Heart right ventricle (tissue), 16 donors: ENCODE measurements at regions not wholly inside any gene's neighbourhood (a gene's known extent, or its start where the extent isn't known, plus 50 kb on each side); places are given as distances from the start of the nearest gene placed in this dataset.

ENCODE experiments used
- ATAC-seq, 8 donors: fragments of 200-7000 bp; cut with Tn5 transposase; one replicate each; pipeline ENCODE4 v1.9.1; 2020; ENCODE audit warnings: mild to moderate bottlenecking in 8 of 8, moderate library complexity in 8 of 8, moderate number of reproducible peaks in 1 of 8
- DNase-seq, 2 donors: peaks; one replicate each; pipeline ENCODE4 v3.0.0-alpha.2; 2020
- H3K27ac ChIP-seq, 10 donors: fragments of 200-600 bp; sonication (generic) in 2 of 10; one replicate each; pipeline versions ENCODE4 v1.5.0 to v1.8.0; 2020 to 2022; ENCODE audit warnings: mild to moderate bottlenecking in 3 of 10
- H3K27me3 ChIP-seq, 7 donors: fragments of 200-600 bp; one replicate each; pipeline ENCODE4 v1.8.0; 2021 to 2022; ENCODE audit warnings: mild to moderate bottlenecking in 2 of 7
- H3K36me3 ChIP-seq, 9 donors: fragments of 200-600 bp; sonication (generic) in 1 of 9; one replicate each; pipeline versions ENCODE4 v1.5.0 to v1.8.0; 2020 to 2022; ENCODE audit warnings: mild to moderate bottlenecking in 2 of 9
- H3K4me1 ChIP-seq, 9 donors: fragments of 200-600 bp; sonication (generic) in 1 of 9; one replicate each; pipeline versions ENCODE4 v1.5.0 to v1.8.0; 2020 to 2022; ENCODE audit warnings: mild to moderate bottlenecking in 4 of 9
- H3K4me3 ChIP-seq, 10 donors: fragments of 200-600 bp; sonication (generic) in 2 of 10; one replicate each; pipeline versions ENCODE4 v1.5.0 to v1.8.0; 2020 to 2022; ENCODE audit warnings: mild to moderate bottlenecking in 7 of 10, moderate library complexity in 2 of 10
- H3K9me3 ChIP-seq, 11 donors: fragments of 200-600 bp in 10 of 11; sonication (generic) in 2 of 11; one replicate each; pipeline versions ENCODE4 v1.5.0 to v1.8.0; 2013 to 2022; ENCODE audit warnings: mild to moderate bottlenecking in 2 of 11, control low read depth in 1 of 11, moderate library complexity in 1 of 11
- WGBS, 2 donors: extraction: QIAGEN DNeasy Blood & Tissue Kit; methylation state at CpG; one replicate each; pipeline ENCODE4 v1.1.7; 2013; ENCODE audit warnings: inconsistent platforms in 1 of 2; 5-methylcytosine and 5-hydroxymethylcytosine counted together
- intact Hi-C, 10 donors: fragments of 100-400 bp; cut with DNase I; formaldehyde crosslinking; loops; one replicate each; pipeline versions ENCODE4 v1.11.1 to v1.14.2; 2022
- TF ChIP-seq, protein P1 (sequence below), 9 donors: fragments of 200-600 bp; sonication (generic) in 2 of 9; IDR thresholded peaks; one replicate each; pipeline versions ENCODE4 v1.5.0 to v1.8.0; 2021 to 2022; ENCODE audit warnings: antibody characterized with exemption in 9 of 9, mild to moderate bottlenecking in 5 of 9, moderate library complexity in 1 of 9
- donor health status: Arrhythmogenic right ventricular cardiomyopathy.
- donor health status: ischemic (EF 13 %, LVEDD 7.1; RV severe dilation, severe dysfunction).
- donor health status: healthy with polysubstance abuse.
- donor health status: DM: no; HTN: yes; CAD: no.
- donor health status: DM: no; HTN: no; CAD: no.
- donor health status: ischemic (EF 25% LVEDD 6.9; RV normal size, moderate dysfunction).
- donor health status: ischemic (EF 25% LVEDD 5.7; RV mildly dilated, moderate dysfunction).
- donor health status: healthy.
- donor health status: DM: yes; HTN: yes; CAD: no.
- donor health status: Ischemic cardiomyopathy.
- donor health status: ischemic (EF 35%, LVEDD 5.7; RV mildly dilated, moderate dysfunction).
- donor health status: nonischemic (EF 11% LVEDD 7.7; RV severe dilation, severe dysfunction).
- donor health status: DM: yes; HTN: yes; CAD: no.
- donor health status: PGD.
- donor health status: ischemic (EF 29% LVEDD 5.4; RV normal size, mild dysfunction).
- donor health status: nonischemic (EF 23%, LVEDD 6.1; RV moderate dilation, normal function).

DNA sequence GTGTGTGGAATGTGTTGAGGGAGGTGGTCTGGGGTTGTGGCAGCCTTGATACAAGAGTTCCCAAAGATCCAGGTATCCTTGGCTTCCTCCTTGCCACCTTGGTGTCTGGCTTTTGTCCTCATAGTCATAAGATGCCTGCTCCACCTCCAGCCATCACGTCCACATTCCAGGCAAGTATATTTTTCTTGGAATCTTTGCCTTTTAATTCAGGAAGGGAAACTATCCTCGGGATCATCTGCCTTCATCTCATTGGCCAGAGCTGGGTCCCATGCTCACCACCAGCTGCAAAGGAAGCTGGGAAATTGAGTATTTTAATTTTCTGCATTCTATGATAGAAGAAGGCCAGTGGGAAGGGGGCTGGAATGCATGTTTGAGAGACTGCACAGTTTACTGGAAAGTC, 186.7 kb downstream of the C9orf50 start:
- peaks cover 0 to 5% (median 0%) of the 10 kb centered on the region in 11 donors for H3K9me3 ChIP-seq
- peaks cover 0 to 35% (median 0%) of the 10 kb centered on the region in 7 donors for H3K27me3 ChIP-seq
- TF ChIP-seq, protein P1, sequence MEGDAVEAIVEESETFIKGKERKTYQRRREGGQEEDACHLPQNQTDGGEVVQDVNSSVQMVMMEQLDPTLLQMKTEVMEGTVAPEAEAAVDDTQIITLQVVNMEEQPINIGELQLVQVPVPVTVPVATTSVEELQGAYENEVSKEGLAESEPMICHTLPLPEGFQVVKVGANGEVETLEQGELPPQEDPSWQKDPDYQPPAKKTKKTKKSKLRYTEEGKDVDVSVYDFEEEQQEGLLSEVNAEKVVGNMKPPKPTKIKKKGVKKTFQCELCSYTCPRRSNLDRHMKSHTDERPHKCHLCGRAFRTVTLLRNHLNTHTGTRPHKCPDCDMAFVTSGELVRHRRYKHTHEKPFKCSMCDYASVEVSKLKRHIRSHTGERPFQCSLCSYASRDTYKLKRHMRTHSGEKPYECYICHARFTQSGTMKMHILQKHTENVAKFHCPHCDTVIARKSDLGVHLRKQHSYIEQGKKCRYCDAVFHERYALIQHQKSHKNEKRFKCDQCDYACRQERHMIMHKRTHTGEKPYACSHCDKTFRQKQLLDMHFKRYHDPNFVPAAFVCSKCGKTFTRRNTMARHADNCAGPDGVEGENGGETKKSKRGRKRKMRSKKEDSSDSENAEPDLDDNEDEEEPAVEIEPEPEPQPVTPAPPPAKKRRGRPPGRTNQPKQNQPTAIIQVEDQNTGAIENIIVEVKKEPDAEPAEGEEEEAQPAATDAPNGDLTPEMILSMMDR (IDR thresholded peaks at IDR 0.05) = no peak
- ATAC-seq (no peak), DNase-seq (no peak)
- H3K27ac ChIP-seq = no peak overlapping the region
- 54 to 68% methylated on average over 2 of the region's 2 CpGs for WGBS, 2 donors
- H3K4me3 ChIP-seq = no peak overlapping the region
- intact Hi-C loops = no loop called here
- H3K4me1 ChIP-seq = peaks cover 5 to 36% (median 18%) of the 10 kb centered on the region in 9 donors
- H3K36me3 ChIP-seq = no peaks in the 10 kb centered on the region

DNA sequence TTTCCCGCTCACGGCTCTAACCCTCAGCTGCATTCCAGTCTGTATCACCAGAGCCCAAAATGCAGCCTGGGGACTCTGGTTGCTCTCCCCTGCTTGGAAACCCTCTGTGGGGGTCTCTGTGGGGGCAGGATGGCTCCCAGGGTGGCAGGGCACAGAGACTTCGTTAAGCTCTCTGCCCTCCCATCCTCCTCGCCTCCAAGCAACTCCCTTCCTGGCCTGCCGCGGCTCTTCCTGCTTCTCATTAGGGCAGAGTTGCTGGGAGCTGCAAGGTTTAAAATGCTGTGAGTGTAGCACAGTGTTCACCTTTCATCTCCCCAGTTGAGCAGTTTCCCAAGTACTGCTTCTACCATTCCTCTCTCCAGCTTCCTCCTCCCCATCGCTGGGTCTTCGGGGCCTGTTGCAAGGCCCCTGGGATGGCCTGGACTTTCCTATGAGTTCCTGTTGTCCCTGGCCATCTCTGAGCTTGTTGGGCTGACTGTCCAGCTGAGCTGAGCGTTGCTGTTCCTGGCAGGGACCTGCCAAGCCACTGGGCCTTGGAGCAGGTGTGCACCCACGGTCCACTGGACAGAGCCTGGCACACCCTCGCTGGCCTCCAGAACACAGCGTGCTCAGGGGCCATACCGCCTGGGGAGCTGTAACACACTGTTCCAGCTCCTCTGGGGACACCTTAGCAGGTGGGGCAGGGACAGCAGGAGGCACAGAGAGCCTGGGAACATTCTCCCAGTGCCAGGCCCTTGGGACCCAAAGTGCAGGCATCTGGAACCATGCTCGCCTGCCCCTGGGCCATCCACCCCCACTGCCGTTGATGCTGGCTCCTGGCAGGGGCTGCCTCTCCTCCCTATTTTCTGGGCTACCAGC, 188.4 kb downstream of the C9orf50 start:
- Histone ChIP-seq H3K27ac (peak overlapping the region in 2 of 10 donors; percentile 9 to 33), H3K4me3 (no peak overlapping the region), H3K27me3 (peaks cover 0 to 19% (median 0%) of the 10 kb centered on the region in 7 donors), H3K9me3 (peaks cover 0 to 3% (median 0%) of the 10 kb centered on the region in 11 donors), H3K4me1 (peaks cover 0 to 23% (median 10%) of the 10 kb centered on the region in 9 donors), H3K36me3 (no peaks in the 10 kb centered on the region)
- TF ChIP-seq, protein P1 (IDR thresholded peaks at IDR 0.05) = no peak
- WGBS, 2 donors = 59 to 68% methylated on average over 15 of the region's 15 CpGs
- intact Hi-C loops = no loop called here
- ATAC-seq (peak in 1 of 8 donors; percentile 53), DNase-seq (no peak)

DNA sequence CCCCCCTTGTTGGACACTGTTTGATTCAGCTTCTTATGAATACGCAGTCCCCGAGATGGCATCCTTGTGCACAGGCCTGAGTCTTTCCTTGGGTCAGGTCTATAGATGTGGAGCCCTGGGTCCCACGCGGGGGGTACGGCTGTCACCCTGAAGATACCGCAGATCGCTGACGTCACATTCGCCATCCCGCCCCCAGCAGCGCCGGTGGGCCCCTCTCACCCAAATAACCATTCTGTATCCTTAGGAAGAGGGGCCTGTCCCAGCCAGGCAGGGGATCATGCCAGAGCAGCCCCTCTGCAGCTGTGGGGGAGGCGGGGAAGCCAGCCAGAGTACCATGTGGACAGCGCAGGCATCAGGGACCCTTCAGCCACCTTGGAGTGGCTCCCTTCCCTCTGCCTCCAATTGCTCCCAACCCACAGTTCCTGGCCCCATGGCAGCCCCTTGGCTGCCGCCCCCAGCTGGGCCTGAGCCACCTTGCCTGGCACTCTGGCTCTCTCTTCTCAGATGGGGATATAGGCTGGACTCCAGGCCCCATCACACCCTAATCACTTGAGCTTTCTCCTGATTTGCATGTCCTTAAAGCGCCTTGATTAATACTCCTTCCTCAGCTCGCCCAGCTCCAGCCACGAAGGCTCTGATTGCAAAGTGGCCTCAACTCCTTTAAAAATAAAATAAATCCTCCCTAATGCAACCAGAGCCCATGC, 189.8 kb downstream of the C9orf50 start:
- ATAC-seq (peak in 1 of 8 donors; percentile 15), DNase-seq (no peak)
- WGBS, 2 donors = 86 to 88% methylated on average over 18 of the region's 18 CpGs
- peaks cover 0 to 5% (median 0%) of the 10 kb centered on the region in 7 donors for H3K27me3 ChIP-seq
- peaks cover 0 to 3% (median 0%) of the 10 kb centered on the region in 11 donors for H3K9me3 ChIP-seq
- intact Hi-C loops = no loop called here
- H3K27ac ChIP-seq = no peak overlapping the region
- H3K36me3 ChIP-seq = no peaks in the 10 kb centered on the region
- H3K4me3 ChIP-seq = no peak overlapping the region
- TF ChIP-seq, protein P1 (IDR thresholded peaks at IDR 0.05) = no peak
- peaks cover 0 to 13% (median 4%) of the 10 kb centered on the region in 9 donors for H3K4me1 ChIP-seq

DNA sequence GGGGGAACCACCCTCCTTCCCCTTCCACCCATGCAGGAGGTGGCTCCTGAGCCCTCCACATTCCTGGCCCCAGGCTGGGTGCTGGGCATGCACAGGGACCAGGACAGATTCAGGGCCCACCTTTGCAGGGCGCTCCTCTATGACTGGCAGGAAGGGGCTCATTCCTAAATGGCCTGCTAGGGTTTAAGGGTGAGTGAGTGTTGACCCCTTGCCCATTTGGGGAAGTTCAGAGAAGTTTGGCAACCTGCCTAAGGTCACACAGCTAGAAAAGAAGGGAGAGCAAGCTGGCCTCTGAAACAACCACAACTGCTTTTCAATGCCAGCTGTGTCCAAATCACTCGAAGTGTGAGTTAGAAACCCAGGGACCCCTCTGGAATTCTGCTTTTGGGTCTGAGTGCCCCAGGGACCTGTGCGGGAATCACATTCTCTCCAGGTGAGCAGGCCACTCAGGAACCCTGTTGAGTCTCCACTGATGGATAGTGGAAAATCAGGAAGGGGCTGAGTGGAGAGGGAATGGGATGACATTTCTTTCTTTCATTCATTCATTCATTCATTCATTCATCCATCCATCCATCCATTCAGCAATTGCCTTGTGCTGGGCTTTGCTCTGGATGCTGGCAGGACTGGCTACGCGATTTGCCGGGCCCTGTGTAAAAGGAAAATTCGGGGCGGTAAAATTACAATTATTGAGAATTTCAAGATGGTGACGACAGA, 191.9 kb downstream of the C9orf50 start:
- Histone ChIP-seq H3K27me3 (no peaks in the 10 kb centered on the region), H3K9me3 (peaks cover 0 to 2% (median 0%) of the 10 kb centered on the region in 11 donors), H3K36me3 (no peaks in the 10 kb centered on the region), H3K27ac (no peak overlapping the region), H3K4me1 (peaks cover 0 to 13% (median 4%) of the 10 kb centered on the region in 9 donors), H3K4me3 (no peak overlapping the region)
- TF ChIP-seq, protein P1 (IDR thresholded peaks at IDR 0.05) = no peak
- WGBS, 2 donors = 79 to 89% methylated on average over 9 of the region's 9 CpGs
- ATAC-seq = no peak
- no peak for DNase-seq
- intact Hi-C loops = no loop called here
